Activated CD4-positive, alpha-beta memory T cell treated with anti-CD3 and anti-CD28 coated beads, Interleukin-2, amount 10 ng/mL, durations not matched to agents 7 days and 5 days (primary cell): ENCODE measurements at regions not wholly inside any gene's neighbourhood (a gene's known extent, or its start where the extent isn't known, plus 50 kb on each side); places are given as distances from the start of the nearest gene placed in this dataset.
"Not testable (repeated sequence)": the region's sequence is repeated elsewhere in the genome, so short reads cannot be mapped to it uniquely, and the experiment has no call there.

ENCODE experiments used
- CTCF ChIA-PET: fragments of 350-600 bp; sonication (Branson Sonifier 250); formaldehyde crosslinking; loops from one replicate; lab custom pipeline; 2021; ENCODE audit warnings: antibody characterized with exemption, inconsistent platforms; lab: Charles Lee
- POLR2A ChIA-PET: fragments of 350-600 bp; sonication (Branson Sonifier 250); formaldehyde crosslinking; loops from one replicate; lab custom pipeline; 2021; ENCODE audit warnings: antibody characterized with exemption; lab: Charles Lee
- DNase-seq: peaks from one replicate; pipeline ENCODE4 v3.0.0-alpha.2; 2020
- H3K27ac Mint-ChIP-seq: one replicate; pipeline ENCODE4 v1.8.0; 2021; ENCODE audit warnings: mild to moderate bottlenecking, mixed read lengths
- H3K27me3 Mint-ChIP-seq: one replicate; pipeline ENCODE4 v1.8.0; 2021; ENCODE audit warnings: mixed read lengths
- H3K36me3 Mint-ChIP-seq: one replicate; pipeline ENCODE4 v1.8.0; 2021; ENCODE audit warnings: low read depth, mixed read lengths
- H3K4me1 Mint-ChIP-seq: one replicate; pipeline ENCODE4 v1.8.0; 2021; ENCODE audit warnings: mixed read lengths
- H3K4me3 Mint-ChIP-seq: one replicate; pipeline ENCODE4 v1.8.0; 2021; ENCODE audit warnings: mild to moderate bottlenecking, mixed read lengths
- H3K9me3 Mint-ChIP-seq: one replicate; pipeline ENCODE4 v1.8.0; 2021; ENCODE audit warnings: mixed read lengths

DNA sequence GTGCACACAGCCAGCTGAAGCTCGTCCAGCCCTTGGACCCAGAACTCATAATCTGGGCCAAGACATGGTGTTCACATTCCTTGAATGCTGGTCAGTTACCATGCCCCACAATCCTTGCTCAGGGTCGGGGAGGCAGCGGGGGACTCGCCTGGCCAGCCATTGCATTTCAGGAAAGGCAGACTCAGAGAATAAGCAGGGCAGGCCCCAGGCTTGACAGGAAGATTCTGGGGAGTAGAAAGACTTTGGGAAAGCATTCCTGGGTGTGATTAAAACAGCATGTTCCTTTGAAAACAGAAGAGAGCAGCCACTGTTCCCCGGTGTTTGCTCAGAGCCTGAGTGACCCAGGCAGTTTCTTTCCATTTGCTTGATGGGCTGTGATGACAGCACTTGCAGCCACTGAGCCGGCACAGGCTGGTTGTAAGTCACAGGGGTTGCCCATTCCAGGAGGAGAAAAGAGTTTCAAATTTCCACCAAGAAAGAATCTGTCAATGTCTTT lies 473.7 kb downstream of the TYW1 start:
- ChIA-PET POLR2A (no interaction called here), CTCF (no interaction called here)
- H3K4me3 Mint-ChIP-seq = no peak overlapping the region
- no peak for DNase-seq
- H3K36me3 Mint-ChIP-seq = no peaks in the 10 kb centered on the region
- H3K9me3 Mint-ChIP-seq = peaks cover 12% of the 10 kb centered on the region
- H3K27ac Mint-ChIP-seq = no peak overlapping the region
- H3K4me1 Mint-ChIP-seq = no peaks in the 10 kb centered on the region
- no peaks in the 10 kb centered on the region for H3K27me3 Mint-ChIP-seq

- no peaks in the 10 kb centered on the region for H3K36me3 Mint-ChIP-seq
- H3K27me3 Mint-ChIP-seq = no peaks in the 10 kb centered on the region
- H3K27ac Mint-ChIP-seq = no peak overlapping the region
- no peaks in the 10 kb centered on the region for H3K4me1 Mint-ChIP-seq
- no peak for DNase-seq
- ChIA-PET POLR2A (no interaction called here), CTCF (no interaction called here)
- peaks cover 6% of the 10 kb centered on the region for H3K9me3 Mint-ChIP-seq
- no peak overlapping the region for H3K4me3 Mint-ChIP-seq
Observed at GRCh38 chr7:67475293-67475692, 478.7 kb downstream of the TYW1 start.

DNA sequence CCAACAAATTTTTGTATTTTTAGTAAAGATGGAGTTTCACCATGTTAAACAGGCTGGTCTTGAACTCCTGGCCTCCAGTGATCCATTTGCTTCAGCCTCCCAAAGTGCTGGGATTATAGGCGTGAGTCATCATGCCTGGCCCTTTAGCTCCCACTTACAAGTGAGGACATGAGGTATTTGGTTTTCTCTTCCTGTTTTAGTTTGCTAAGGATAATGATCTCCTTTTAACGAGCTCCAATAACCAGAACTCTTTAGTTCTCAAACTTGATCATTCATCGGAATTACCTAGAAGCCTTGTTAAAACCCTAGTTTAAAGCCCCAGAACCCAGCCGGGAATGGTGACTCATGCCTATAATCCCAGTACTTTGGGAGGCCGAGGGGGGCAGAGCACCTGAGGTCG lies 481.4 kb downstream of the TYW1 start:
- Mint-ChIP-seq H3K9me3 (peaks cover 6% of the 10 kb centered on the region), H3K27ac (no peak overlapping the region), H3K4me1 (no peaks in the 10 kb centered on the region), H3K36me3 (no peaks in the 10 kb centered on the region), H3K4me3 (no peak overlapping the region), H3K27me3 (no peaks in the 10 kb centered on the region)
- ChIA-PET CTCF (no interaction called here), POLR2A (no interaction called here)
- DNase-seq = no peak

DNA sequence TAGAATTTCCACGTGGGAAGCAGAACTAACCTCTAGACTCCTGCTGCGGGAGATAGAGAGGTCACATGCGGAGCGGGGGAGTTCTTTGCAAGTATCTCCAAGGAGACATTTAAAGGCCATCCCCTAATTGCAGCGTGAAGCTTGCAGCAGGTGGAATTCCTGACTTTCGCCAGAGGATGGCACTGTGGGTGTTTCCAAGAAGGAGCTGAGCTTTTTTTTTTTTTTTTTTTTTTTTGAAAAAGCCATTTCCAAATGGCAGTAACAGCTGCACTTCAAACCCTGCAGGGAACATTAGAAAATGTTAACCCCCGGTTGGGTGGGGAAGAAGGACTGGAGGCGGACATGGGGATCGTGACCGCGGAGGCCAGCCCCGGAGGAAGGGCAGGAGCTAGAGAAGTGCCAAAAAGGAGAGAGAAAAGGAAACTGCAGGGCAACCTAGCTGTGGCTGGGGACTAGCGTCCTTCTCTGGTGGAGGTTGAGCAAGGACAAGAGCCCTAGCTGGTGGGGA lies 487.7 kb downstream of the TYW1 start:
- no peaks in the 10 kb centered on the region for H3K4me1 Mint-ChIP-seq
- no peaks in the 10 kb centered on the region for H3K36me3 Mint-ChIP-seq
- CTCF ChIA-PET = interaction anchor here (0.6 to 1.5 kb wide), 5 partner anchors 10 to 1313 kb away, joined by 3 to 5 read pairs (median 4); no protein-coding TSS in a partner anchor
- peaks cover 2% of the 10 kb centered on the region for H3K9me3 Mint-ChIP-seq
- H3K4me3 Mint-ChIP-seq = no peak overlapping the region
- no peaks in the 10 kb centered on the region for H3K27me3 Mint-ChIP-seq
- H3K27ac Mint-ChIP-seq = no peak overlapping the region
- POLR2A ChIA-PET = no interaction called here
- DNase-seq = peak; percentile 16

DNA sequence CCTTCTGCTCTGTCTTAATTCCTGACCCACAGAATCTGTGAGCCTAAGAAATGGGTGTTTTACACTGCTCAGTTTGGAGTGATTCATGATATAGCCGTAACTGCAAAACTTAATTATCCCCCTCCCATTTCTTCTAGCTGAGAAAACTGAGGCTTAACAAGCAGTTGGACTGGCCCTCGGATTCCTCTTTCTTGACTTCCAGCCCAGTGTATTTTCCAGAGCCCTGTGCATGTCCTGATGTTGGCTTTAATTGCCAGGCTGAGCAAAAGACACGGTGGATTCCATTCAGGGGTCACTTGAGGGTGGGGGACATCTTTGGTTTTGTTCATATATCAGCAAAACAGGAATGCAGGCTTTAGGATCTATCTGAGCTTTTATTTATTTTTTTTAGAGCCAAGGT lies 489.8 kb downstream of the TYW1 start:
- ChIA-PET CTCF (no interaction called here), POLR2A (no interaction called here)
- H3K4me1 Mint-ChIP-seq = no peaks in the 10 kb centered on the region
- H3K27me3 Mint-ChIP-seq = no peaks in the 10 kb centered on the region
- no peak overlapping the region for H3K4me3 Mint-ChIP-seq
- no peak for DNase-seq
- H3K9me3 Mint-ChIP-seq = peaks cover 4% of the 10 kb centered on the region
- H3K36me3 Mint-ChIP-seq = no peaks in the 10 kb centered on the region
- H3K27ac Mint-ChIP-seq = no peak overlapping the region

DNA sequence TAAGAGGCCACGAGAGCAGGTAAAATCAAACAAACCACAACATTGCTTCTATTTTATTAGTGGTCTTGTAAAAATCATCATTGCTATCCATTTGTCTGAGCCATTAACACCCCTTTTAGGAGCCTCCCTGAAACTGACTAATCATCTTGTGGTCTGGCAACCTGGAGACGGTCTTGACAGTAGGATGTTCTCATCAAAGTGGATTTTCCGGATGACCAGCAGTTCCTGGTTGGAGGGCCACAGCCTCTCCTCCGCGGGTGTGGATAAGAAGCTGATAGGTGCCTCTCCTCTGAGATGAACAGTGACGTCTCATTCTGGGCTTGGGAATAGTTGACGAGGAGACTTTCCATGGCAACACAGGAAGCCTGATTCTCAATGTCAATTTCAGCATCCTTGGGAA lies 490.7 kb downstream of the TYW1 start:
- POLR2A ChIA-PET = no interaction called here
- no peak overlapping the region for H3K27ac Mint-ChIP-seq

DNA sequence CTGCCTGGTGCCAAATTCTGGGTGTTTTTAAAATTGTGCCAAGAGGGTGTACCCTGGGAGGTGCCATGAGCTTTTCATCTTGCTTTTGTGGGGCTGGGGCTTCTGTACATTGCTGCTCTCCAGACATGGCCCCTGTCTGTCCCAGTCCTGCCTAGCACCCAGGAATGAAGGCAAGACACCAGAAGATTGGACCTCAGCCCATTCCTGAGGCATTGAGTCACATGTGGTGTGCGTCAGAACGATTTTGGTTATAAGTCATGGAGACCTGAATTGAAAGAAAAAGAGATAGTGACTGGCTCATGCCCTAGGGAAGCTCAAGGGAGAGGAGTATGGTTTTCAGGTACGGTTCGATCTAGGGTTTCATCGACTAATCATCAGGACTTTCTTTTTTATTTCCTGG lies 493.2 kb downstream of the TYW1 start:
- POLR2A ChIA-PET = no interaction called here
- H3K9me3 Mint-ChIP-seq = peaks cover 12% of the 10 kb centered on the region
- H3K4me3 Mint-ChIP-seq = no peak overlapping the region
- no peaks in the 10 kb centered on the region for H3K27me3 Mint-ChIP-seq
- no peak for DNase-seq
- CTCF ChIA-PET = no interaction called here
- no peak overlapping the region for H3K27ac Mint-ChIP-seq
- H3K36me3 Mint-ChIP-seq = no peaks in the 10 kb centered on the region
- no peaks in the 10 kb centered on the region for H3K4me1 Mint-ChIP-seq

More for the DNA sequence above, 490.7 kb downstream of the TYW1 start:
- Mint-ChIP-seq H3K4me1 (no peaks in the 10 kb centered on the region), H3K9me3 (peaks cover 4% of the 10 kb centered on the region), H3K36me3 (no peaks in the 10 kb centered on the region), H3K4me3 (no peak overlapping the region), H3K27me3 (no peaks in the 10 kb centered on the region)
- CTCF ChIA-PET = no interaction called here
- DNase-seq = no peak

GRCh38 chr7:67493366-67493765 lies 496.7 kb downstream of the TYW1 start:
- no peak for DNase-seq
- peaks cover 15% of the 10 kb centered on the region for H3K9me3 Mint-ChIP-seq
- ChIA-PET CTCF (no interaction called here), POLR2A (no interaction called here)
- no peak overlapping the region for H3K4me3 Mint-ChIP-seq
- H3K27me3 Mint-ChIP-seq = no peaks in the 10 kb centered on the region
- H3K27ac Mint-ChIP-seq = no peak overlapping the region
- no peaks in the 10 kb centered on the region for H3K36me3 Mint-ChIP-seq
- H3K4me1 Mint-ChIP-seq = no peaks in the 10 kb centered on the region

DNA sequence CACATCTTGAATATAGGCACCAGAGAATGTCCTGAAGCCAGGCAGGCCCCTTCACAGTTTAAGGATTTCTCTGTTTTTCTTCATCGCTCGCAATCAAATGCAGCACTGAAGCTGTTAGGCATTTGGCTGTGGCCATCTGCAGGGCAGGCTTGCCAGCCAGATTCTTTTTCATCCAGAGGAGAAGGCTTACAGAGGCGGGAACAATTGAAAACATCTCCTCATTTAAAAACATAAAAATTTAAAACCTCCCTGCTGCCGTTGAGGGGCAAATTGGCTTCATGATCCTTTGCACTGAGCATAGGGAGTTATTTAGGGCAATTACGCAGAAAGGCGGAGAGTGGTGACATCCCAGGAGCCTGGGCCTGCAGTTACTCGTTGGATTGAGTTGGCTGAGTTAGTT lies 500.0 kb downstream of the TYW1 start:
- CTCF ChIA-PET = no interaction called here

DNA sequence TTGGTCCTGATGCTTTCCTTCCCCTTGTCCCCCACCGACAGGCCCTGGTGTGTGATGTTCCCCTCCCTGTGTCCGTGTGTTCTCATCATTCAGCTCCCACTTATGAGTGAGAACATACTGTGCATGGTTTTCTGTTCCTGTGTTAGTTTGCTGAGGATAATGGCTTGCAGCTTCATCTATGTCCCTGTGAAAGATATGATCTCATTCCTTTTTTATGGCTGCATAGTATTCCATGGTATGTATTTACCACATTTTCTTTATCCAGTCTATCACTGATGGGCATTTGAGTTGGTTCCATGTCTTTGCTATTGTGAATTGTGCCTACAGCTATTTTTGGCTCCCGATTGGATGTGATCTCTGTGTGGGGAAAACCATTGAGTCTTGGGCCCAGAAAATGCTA lies 501.3 kb downstream of the TYW1 start:
- H3K27me3 Mint-ChIP-seq, H3K9me3 Mint-ChIP-seq, CTCF ChIA-PET, DNase-seq, H3K4me1 Mint-ChIP-seq, H3K36me3 Mint-ChIP-seq, H3K4me3 Mint-ChIP-seq, H3K27ac Mint-ChIP-seq, POLR2A ChIA-PET: not testable (repeated sequence)

More for the DNA sequence above, 500.0 kb downstream of the TYW1 start:
- Mint-ChIP-seq H3K4me3 (no peak overlapping the region), H3K4me1 (no peaks in the 10 kb centered on the region), H3K27me3 (no peaks in the 10 kb centered on the region), H3K36me3 (no peaks in the 10 kb centered on the region), H3K27ac (no peak overlapping the region), H3K9me3 (peaks cover 13% of the 10 kb centered on the region)
- POLR2A ChIA-PET = no interaction called here
- DNase-seq = no peak

GRCh38 chr7:67502929-67503328 lies 506.3 kb downstream of the TYW1 start:
- no peak overlapping the region for H3K27ac Mint-ChIP-seq
- no peak overlapping the region for H3K4me3 Mint-ChIP-seq
- ChIA-PET POLR2A (no interaction called here), CTCF (interaction anchor here (0.5 kb wide), 1 partner anchor 1875 kb away, joined by 3 read pairs; no protein-coding TSS in a partner anchor)
- H3K4me1 Mint-ChIP-seq = no peaks in the 10 kb centered on the region
- H3K27me3 Mint-ChIP-seq = no peaks in the 10 kb centered on the region
- DNase-seq = no peak
- H3K9me3 Mint-ChIP-seq = peaks cover 2% of the 10 kb centered on the region
- H3K36me3 Mint-ChIP-seq = no peaks in the 10 kb centered on the region

DNA sequence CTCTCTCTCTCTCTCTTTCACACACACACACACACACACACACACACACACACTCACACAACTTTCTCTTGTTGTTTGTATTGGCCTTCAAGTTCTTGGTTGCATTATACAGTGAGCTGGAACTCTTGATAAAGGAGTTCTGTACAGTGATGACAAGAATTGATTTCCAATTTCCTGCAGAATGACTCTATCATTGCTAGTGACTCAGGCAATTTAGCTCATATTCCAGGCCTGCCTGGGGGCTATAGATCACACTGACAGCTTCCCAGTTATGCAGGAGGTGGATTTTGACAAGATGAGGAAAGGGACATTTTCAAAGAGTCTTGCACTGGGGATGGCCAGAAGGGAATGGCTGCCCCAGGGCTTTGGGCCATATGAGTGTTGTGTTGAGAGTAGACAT lies 508.8 kb downstream of the TYW1 start:
- CTCF ChIA-PET = interaction anchor here (0.6 kb wide), 1 partner anchor 63 kb away, joined by 3 read pairs; no protein-coding TSS in a partner anchor
- POLR2A ChIA-PET = no interaction called here

DNA sequence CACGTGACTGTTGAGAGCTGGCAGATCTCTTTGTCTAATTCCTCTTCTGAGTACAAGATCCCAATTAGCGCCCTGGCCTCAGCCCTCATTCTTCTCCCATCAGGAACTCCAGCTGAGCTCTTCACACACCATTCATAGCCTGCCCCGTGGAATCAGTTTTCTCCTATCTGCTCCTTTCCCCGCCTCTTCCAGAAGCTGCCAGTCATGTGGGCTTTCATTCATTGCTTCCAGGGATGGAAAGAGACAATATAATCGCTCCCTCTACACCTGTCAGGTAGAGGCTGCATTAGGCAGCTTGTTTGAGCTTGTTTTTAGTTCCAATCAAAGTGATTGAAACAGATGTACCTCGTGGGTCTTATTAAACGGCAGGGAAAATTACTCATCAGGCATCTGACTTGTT lies 515.8 kb downstream of the TYW1 start:
- DNase-seq = no peak
- H3K27ac Mint-ChIP-seq = no peak overlapping the region
- ChIA-PET CTCF (no interaction called here), POLR2A (no interaction called here)
- no peaks in the 10 kb centered on the region for H3K4me1 Mint-ChIP-seq
- no peaks in the 10 kb centered on the region for H3K36me3 Mint-ChIP-seq
- H3K27me3 Mint-ChIP-seq = no peaks in the 10 kb centered on the region
- peaks cover 3% of the 10 kb centered on the region for H3K9me3 Mint-ChIP-seq
- H3K4me3 Mint-ChIP-seq = no peak overlapping the region

More for the DNA sequence above, 508.8 kb downstream of the TYW1 start:
- Mint-ChIP-seq H3K4me3 (no peak overlapping the region), H3K9me3 (peaks cover 2% of the 10 kb centered on the region), H3K27ac (no peak overlapping the region), H3K4me1 (no peaks in the 10 kb centered on the region), H3K27me3 (no peaks in the 10 kb centered on the region), H3K36me3 (no peaks in the 10 kb centered on the region)
- DNase-seq = no peak

DNA sequence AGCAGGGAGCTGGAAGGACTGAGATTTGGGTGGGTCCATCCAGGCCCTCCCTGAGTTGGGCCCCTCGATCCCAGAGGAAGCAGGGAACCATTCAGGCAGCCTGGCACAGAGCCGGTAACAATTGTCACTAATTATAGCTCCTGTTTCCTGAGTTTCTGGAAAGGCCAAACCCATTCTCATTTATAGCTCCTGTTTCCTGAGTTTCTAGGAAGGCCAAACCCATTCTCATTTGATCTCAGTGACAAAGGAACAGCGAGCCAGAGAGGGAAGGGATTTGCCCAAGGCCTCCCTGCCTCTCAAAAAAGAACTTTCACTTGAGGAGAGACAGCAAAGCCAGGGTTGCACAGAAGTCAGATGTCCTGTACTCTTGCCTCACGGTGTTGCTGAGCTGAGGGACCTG lies 521.9 kb downstream of the TYW1 start:
- Mint-ChIP-seq H3K4me1 (no peaks in the 10 kb centered on the region), H3K36me3 (no peaks in the 10 kb centered on the region), H3K27me3 (no peaks in the 10 kb centered on the region), H3K27ac (no peak overlapping the region), H3K9me3 (peaks cover 3% of the 10 kb centered on the region), H3K4me3 (no peak overlapping the region)
- POLR2A ChIA-PET = no interaction called here
- CTCF ChIA-PET = no interaction called here
- DNase-seq = no peak
